Lower leg skin (tissue), 3 donors: ENCODE measurements at regions not wholly inside any gene's neighbourhood (a gene's known extent, or its start where the extent isn't known, plus 50 kb on each side); places are given as distances from the start of the nearest gene placed in this dataset.

Experiments
- POLR2A ChIP-seq, 2 donors: fragments of 450-650 bp; IDR thresholded peaks; one replicate each; pipeline ENCODE4 v1.6.1; 2016 to 2017; ENCODE audit warnings: antibody characterized with exemption in 2 of 2, mild to moderate bottlenecking in 1 of 2, moderate library complexity in 1 of 2
- TF ChIP-seq, protein P1 (sequence below), 3 donors: fragments of 450-650 bp; IDR thresholded peaks; one replicate each; pipeline ENCODE4 v1.5.1; 2016; ENCODE audit warnings: antibody characterized with exemption in 3 of 3, mild to moderate bottlenecking in 3 of 3, moderate library complexity in 2 of 3

DNA sequence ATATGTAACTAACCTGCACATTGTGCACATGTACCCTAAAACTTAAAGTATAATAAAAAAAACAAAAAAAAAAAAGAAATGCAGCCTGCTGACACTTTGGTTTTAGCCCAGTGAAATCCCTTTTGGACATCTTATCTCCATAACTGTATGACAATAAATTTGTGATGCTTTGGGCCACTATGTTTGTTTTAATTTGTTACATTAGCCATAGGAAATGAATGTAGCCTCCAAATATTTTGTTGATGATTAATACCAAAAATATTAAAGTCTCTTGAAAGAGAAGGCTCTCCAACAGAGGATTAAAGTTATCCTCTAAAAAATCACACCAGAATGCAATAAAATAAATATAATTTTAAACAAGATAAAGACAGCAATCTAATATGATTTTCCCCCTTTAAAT, 852.7 kb upstream of the SLIT2 start:
- TF ChIP-seq, protein P1, sequence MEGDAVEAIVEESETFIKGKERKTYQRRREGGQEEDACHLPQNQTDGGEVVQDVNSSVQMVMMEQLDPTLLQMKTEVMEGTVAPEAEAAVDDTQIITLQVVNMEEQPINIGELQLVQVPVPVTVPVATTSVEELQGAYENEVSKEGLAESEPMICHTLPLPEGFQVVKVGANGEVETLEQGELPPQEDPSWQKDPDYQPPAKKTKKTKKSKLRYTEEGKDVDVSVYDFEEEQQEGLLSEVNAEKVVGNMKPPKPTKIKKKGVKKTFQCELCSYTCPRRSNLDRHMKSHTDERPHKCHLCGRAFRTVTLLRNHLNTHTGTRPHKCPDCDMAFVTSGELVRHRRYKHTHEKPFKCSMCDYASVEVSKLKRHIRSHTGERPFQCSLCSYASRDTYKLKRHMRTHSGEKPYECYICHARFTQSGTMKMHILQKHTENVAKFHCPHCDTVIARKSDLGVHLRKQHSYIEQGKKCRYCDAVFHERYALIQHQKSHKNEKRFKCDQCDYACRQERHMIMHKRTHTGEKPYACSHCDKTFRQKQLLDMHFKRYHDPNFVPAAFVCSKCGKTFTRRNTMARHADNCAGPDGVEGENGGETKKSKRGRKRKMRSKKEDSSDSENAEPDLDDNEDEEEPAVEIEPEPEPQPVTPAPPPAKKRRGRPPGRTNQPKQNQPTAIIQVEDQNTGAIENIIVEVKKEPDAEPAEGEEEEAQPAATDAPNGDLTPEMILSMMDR (IDR thresholded peaks at IDR 0.05), result no peak
- TF ChIP-seq POLR2A (IDR thresholded peaks at IDR 0.05), result no peak
